Astrocyte (in vitro differentiated cells and primary cell): ENCODE measurements at regions not wholly inside any gene's neighbourhood (a gene's known extent, or its start where the extent isn't known, plus 50 kb on each side); places are given as distances from the start of the nearest gene placed in this dataset.

Source experiments
- CTCF ChIP-seq: IDR thresholded peaks from 2 replicates; pipeline ENCODE4 v1.5.1; 2011; ENCODE audit warnings: low read depth, mild to moderate bottlenecking, inconsistent platforms, low read length, moderate library complexity; ENCODE audit not compliant: insufficient read depth
- EZH2 ChIP-seq: IDR thresholded peaks from 2 replicates; pipeline ENCODE4 v1.6.1; 2012; ENCODE audit warnings: mild to moderate bottlenecking, low read length, inconsistent platforms; ENCODE audit not compliant: insufficient read depth

- TF ChIP-seq CTCF (no peak), EZH2 (no peak)
Observed at GRCh38 chr21:16034446-16035190, 304.8 kb downstream of the USP25 start.
